ENCODE measurements at regions not wholly inside any gene's neighbourhood (a gene's known extent, or its start where the extent isn't known, plus 50 kb on each side); places are given as distances from the start of the nearest gene placed in this dataset.
A peak's percentile ranks its signal among the peaks of the same experiment; 100 is the strongest.

DNA sequence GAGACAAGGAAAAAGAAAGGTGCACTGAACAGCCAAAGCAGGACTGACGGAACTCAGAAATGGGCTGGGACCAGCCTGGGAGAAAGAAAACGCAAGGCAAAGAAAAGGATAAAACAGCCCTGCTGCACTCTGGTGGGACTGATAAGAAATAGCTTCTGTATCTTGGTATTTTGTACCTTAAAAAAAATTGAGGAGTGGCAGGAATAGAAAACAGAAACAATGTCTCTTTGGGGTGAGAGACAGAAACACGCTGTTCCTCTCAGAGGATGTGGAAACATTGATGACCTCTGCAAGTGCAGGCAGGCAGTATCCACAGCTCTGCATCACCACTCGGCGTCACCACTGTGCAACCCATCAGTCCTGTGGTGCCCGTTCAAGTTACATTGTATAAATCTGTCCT lies 152.5 kb upstream of the SPRY1 start:
- TF ChIP-seq CTCF (IDR thresholded peaks at IDR 0.05) (peak in 10 of 12 donors; percentile 11 to 64 (median 42)), POLR2A (IDR thresholded peaks at IDR 0.05) (peak in 1 of 2 donors; percentile 17)

All from heart left ventricle (tissue), 13 donors.